GM12801 (cell line): ENCODE measurements at regions not wholly inside any gene's neighbourhood (a gene's known extent, or its start where the extent isn't known, plus 50 kb on each side); places are given as distances from the start of the nearest gene placed in this dataset.

Experiments
- CTCF ChIP-seq: IDR thresholded peaks from one replicate; pipeline ENCODE4 v1.5.1; 2011; ENCODE audit warnings: control low read depth; ENCODE audit not compliant: insufficient read length; ENCODE audit errors: extremely low read depth

GRCh38 chr9:29212397-29213387 lies 1639.4 kb upstream of the C9orf72 start:
- no peak for TF ChIP-seq CTCF

- no peak for TF ChIP-seq CTCF
Measured at GRCh38 chr9:29213417-29214153, 1640.3 kb upstream of the C9orf72 start, which contains the start of gene LINGO2. LINGO2 (minus strand) TSS chr9:29213601.

- no peak for TF ChIP-seq CTCF
Measured at GRCh38 chr9:29214154-29214689, 1640.9 kb upstream of the C9orf72 start.

- no peak for TF ChIP-seq CTCF
Measured at GRCh38 chr9:29214690-29215253, 1641.5 kb upstream of the C9orf72 start.

- TF ChIP-seq CTCF, result no peak
Measured at GRCh38 chr9:29217966-29218365, 1644.7 kb upstream of the C9orf72 start.

- no peak for TF ChIP-seq CTCF
Measured at GRCh38 chr9:29220596-29221251, 1647.4 kb upstream of the C9orf72 start.
